ENCODE measurements at regions not wholly inside any gene's neighbourhood (a gene's known extent, or its start where the extent isn't known, plus 50 kb on each side); places are given as distances from the start of the nearest gene placed in this dataset.

DNA sequence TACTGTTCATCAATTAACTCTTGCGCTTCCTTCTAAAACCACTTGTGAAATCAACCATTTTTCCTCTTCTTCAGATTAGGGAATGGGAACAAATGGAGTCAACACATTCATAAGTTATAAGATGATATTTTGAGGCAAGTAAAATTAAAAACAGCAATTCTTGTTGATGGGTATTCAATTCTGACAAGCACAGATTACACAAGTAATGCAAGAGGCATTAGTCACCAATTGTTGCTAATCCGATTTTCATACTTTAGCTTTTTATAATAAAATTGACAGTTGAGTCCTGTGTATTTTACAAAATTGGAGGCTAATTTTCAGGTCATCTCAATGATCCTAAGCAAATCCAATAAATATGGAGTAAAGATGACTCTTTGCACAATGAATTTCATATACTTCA lies 918.4 kb upstream of the SOX9 start:
- DNase-seq: no peak
- no TSS peak for BruUV-seq (replicated peaks)
- CTCF ChIA-PET: no interaction called here

More for the DNA sequence above, 918.4 kb upstream of the SOX9 start:
- no peak overlapping the region for H2BK5ac ChIP-seq (ENCODE audit: low read depth, low read length, poor library complexity, severe bottlenecking)
- no peak overlapping the region for H2BK15ac ChIP-seq (ENCODE audit: low read depth, low read length)
- H3K4me1 ChIP-seq (ENCODE audit: control insufficient read depth, insufficient read depth, low read length): no peaks in the 10 kb centered on the region
- H3K23ac ChIP-seq (ENCODE audit: low read depth, low read length): no peak overlapping the region
- H3K9me1 ChIP-seq (ENCODE audit: insufficient read depth, low read length): no peaks in the 10 kb centered on the region
- no peak for ATAC-seq (ENCODE audit: low read depth)
- H3K27me3 ChIP-seq (ENCODE audit: control insufficient read depth, insufficient read depth, low read length): no peaks in the 10 kb centered on the region
- WGBS, 2 experiments (ENCODE audit: extremely low coverage in 2 of 2, insufficient read length in 1 of 2): no CpG with 5 or more reads among the region's 2 CpGs
- dilution Hi-C loops (cut with HindIII; ENCODE audit: low sequenced_read_pairs, unreplicated experiment): no loop called here
- intact Hi-C loops (cut with micrococcal nuclease): no loop called here
- no peak overlapping the region for H4K91ac ChIP-seq (ENCODE audit: insufficient read depth, low read depth, low read length)
- POLR2A ChIA-PET (ENCODE audit: unreplicated experiment): no interaction called here
- no peak overlapping the region for H3K9ac ChIP-seq (ENCODE audit: low read depth, low read length)
- H3K27ac ChIP-seq (ENCODE audit: insufficient read depth, low read length): no peak overlapping the region
- TF ChIP-seq CHD1 (IDR thresholded peaks at IDR 0.05; ENCODE audit: low read depth, low read length) (no peak), MXI1 (IDR thresholded peaks at IDR 0.05; ENCODE audit: borderline replicate concordance, low read depth, low read length) (no peak), NFE2L2 (IDR thresholded peaks at IDR 0.05; ENCODE audit: low read depth, low read length) (no peak)
- TF ChIP-seq, protein P1, sequence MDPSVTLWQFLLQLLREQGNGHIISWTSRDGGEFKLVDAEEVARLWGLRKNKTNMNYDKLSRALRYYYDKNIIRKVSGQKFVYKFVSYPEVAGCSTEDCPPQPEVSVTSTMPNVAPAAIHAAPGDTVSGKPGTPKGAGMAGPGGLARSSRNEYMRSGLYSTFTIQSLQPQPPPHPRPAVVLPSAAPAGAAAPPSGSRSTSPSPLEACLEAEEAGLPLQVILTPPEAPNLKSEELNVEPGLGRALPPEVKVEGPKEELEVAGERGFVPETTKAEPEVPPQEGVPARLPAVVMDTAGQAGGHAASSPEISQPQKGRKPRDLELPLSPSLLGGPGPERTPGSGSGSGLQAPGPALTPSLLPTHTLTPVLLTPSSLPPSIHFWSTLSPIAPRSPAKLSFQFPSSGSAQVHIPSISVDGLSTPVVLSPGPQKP (IDR thresholded peaks at IDR 0.05; ENCODE audit: borderline replicate concordance, low read depth, low read length): no peak
- no peak overlapping the region for H3K14ac ChIP-seq (replicated peaks; ENCODE audit: low read depth, low read length)
- H2AK5ac ChIP-seq (ENCODE audit: low read depth, low read length): no peak overlapping the region; the same call in 1 of the 2 replicates
- no peak overlapping the region for H3K4me3 ChIP-seq (ENCODE audit: insufficient read depth, low read depth, low read length)
- in situ Hi-C loops (cut with MboI; ENCODE audit: low sequenced_read_pairs): no loop called here
- H2AK9ac ChIP-seq (replicated peaks; ENCODE audit: low read depth, low read length, poor library complexity): no peak overlapping the region
- no peaks in the 10 kb centered on the region for H4K20me1 ChIP-seq (ENCODE audit: insufficient read depth, low read length)
- no peak overlapping the region for H3K4ac ChIP-seq (ENCODE audit: low read depth, low read length)
- H3K4me2 ChIP-seq (ENCODE audit: low read depth, low read length): no peak overlapping the region
- H4K5ac ChIP-seq (ENCODE audit: low read depth, low read length): no peak overlapping the region
- H3K36me3 ChIP-seq (ENCODE audit: control insufficient read depth, insufficient read depth, low read length): no peaks in the 10 kb centered on the region
- no peak overlapping the region for H2BK120ac ChIP-seq (ENCODE audit: low read depth, low read length)
- H3K18ac ChIP-seq (ENCODE audit: low read depth, low read length): no peak overlapping the region
- no peak overlapping the region for H2AFZ ChIP-seq (replicated peaks; ENCODE audit: low read length, poor library complexity)
- no peaks in the 10 kb centered on the region for H3K9me3 ChIP-seq (ENCODE audit: control insufficient read depth, insufficient read depth, low read length)
- no peak overlapping the region for H4K8ac ChIP-seq (ENCODE audit: low read depth in 2 of 2, low read length in 2 of 2)
- no peak overlapping the region for H2BK20ac ChIP-seq (ENCODE audit: low read depth, low read length)
- H3K79me1 ChIP-seq (ENCODE audit: low read depth in 1 of 2, low read length in 2 of 2): no peaks in the 10 kb centered on the region
- H3K56ac ChIP-seq (ENCODE audit: extremely low read depth, insufficient read depth, low read length): no peak overlapping the region; the same call in 1 of the 2 replicates

All from IMR-90 (cell line).